Kidney (tissue), 13 donors: ENCODE measurements at regions not wholly inside any gene's neighbourhood (a gene's known extent, or its start where the extent isn't known, plus 50 kb on each side); places are given as distances from the start of the nearest gene placed in this dataset.
A peak's percentile ranks its signal among the peaks of the same experiment; 100 is the strongest.

Experiments used
- DNase-seq, 5 donors: peaks; one replicate each; pipeline ENCODE4 v3.0.0-alpha.2; 2013 to 2020
- FAIRE-seq: peaks from 2 replicates; lab custom pipeline; 2012; peaks lifted over from hg19 to GRCh38; lab: Jason Lieb, UNC
- H3K27ac ChIP-seq, 2 donors: one replicate each; pipeline ENCODE4 v1.7.0; 2013; ENCODE audit warnings: low read depth in 2 of 2, low read length in 2 of 2, inconsistent platforms in 1 of 2
- H3K27me3 ChIP-seq: one replicate; pipeline ENCODE4 v1.7.1; 2013; ENCODE audit warnings: low read length, inconsistent platforms; ENCODE audit not compliant: control insufficient read depth, insufficient read depth
- H3K36me3 ChIP-seq, 3 donors: one replicate each; pipeline versions ENCODE4 v1.7.0 to v1.7.1; 2013; ENCODE audit warnings: low read length in 3 of 3, control low read depth in 1 of 3, inconsistent platforms in 1 of 3; ENCODE audit not compliant: insufficient read depth in 3 of 3, control insufficient read depth in 2 of 3
- H3K4me1 ChIP-seq, 3 donors: one replicate each; pipeline versions ENCODE4 v1.7.0 to v1.7.1; 2013; ENCODE audit warnings: low read length in 3 of 3, inconsistent platforms in 1 of 3, low read depth in 1 of 3; ENCODE audit not compliant: control insufficient read depth in 2 of 3, insufficient read depth in 2 of 3
- H3K4me3 ChIP-seq, 3 donors: one replicate each; pipeline versions ENCODE4 v1.7.0 to v1.8.1; 2013; ENCODE audit warnings: low read length in 3 of 3, control low read depth in 1 of 3, inconsistent platforms in 1 of 3
- H3K9ac ChIP-seq, 3 donors: one replicate each; pipeline versions ENCODE4 v1.7.0 to v1.7.1; 2013; ENCODE audit warnings: low read length in 3 of 3, control low read depth in 1 of 3, inconsistent platforms in 1 of 3
- H3K9me3 ChIP-seq, 3 donors: one replicate each; pipeline versions ENCODE4 v1.7.0 to v1.7.1; 2013; ENCODE audit warnings: low read length in 3 of 3, control low read depth in 1 of 3, inconsistent platforms in 1 of 3; ENCODE audit not compliant: control insufficient read depth in 2 of 3, insufficient read depth in 1 of 3
- CTCF ChIP-seq: IDR thresholded peaks from 3 replicates; pipeline ENCODE4 v1.5.1; 2012; ENCODE audit warnings: mild to moderate bottlenecking, moderate library complexity, borderline replicate concordance; ENCODE audit not compliant: insufficient read depth; ENCODE audit errors: extremely low read depth
- intact Hi-C: fragments of 100-400 bp; cut with DNase I; formaldehyde crosslinking; loops from one replicate; pipeline ENCODE4 v1.11.1; 2022
- donor health status: control.
- donor health status: control.
- donor health status: control.
- donor health status: control.
- donor health status: control.
- donor health status: DM: yes; HTN: yes; CAD: no.
- donor health status: Normal renal cell carcinoma (clear cell type).

GRCh38 chr9:129284607-129285291 is 106.7 kb upstream of the IER5L start:
- DNase-seq (peak in 3 of 5 donors; percentile 58 to 68 (median 65)), FAIRE-seq (no peak)
- Histone ChIP-seq H3K9ac (no peak overlapping the region), H3K4me1 (peaks cover 0 to 8% (median 0%) of the 10 kb centered on the region in 3 donors), H3K9me3 (no peaks in the 10 kb centered on the region), H3K36me3 (peaks cover 0 to 3% (median 0%) of the 10 kb centered on the region in 3 donors), H3K27ac (no peak overlapping the region), H3K27me3 (no peaks in the 10 kb centered on the region), H3K4me3 (no peak overlapping the region)
- intact Hi-C loops = no loop called here
- no peak for TF ChIP-seq CTCF

- Histone ChIP-seq H3K9ac (peak overlapping the region in 1 of 3 donors; percentile 36), H3K9me3 (no peaks in the 10 kb centered on the region), H3K36me3 (peaks cover 0 to 3% (median 0%) of the 10 kb centered on the region in 3 donors), H3K4me1 (peaks cover 0 to 8% (median 0%) of the 10 kb centered on the region in 3 donors), H3K27ac (peak overlapping the region in 1 of 2 donors; percentile 22), H3K4me3 (peak overlapping the region in 1 of 3 donors; percentile 69), H3K27me3 (no peaks in the 10 kb centered on the region)
- intact Hi-C loops = no loop called here
- FAIRE-seq (no peak), DNase-seq (peak in 2 of 5 donors; percentile 8 to 53)
- TF ChIP-seq CTCF = no peak
Measured at GRCh38 chr9:129283705-129284606, 105.9 kb upstream of the IER5L start.

GRCh38 chr9:129283291-129283691 is 105.2 kb upstream of the IER5L start:
- H3K27me3 ChIP-seq = no peaks in the 10 kb centered on the region
- H3K4me3 ChIP-seq = peak overlapping the region in 1 of 3 donors; percentile 69
- no peak for TF ChIP-seq CTCF
- DNase-seq (peak in 2 of 5 donors; percentile 1 to 45), FAIRE-seq (no peak)
- H3K27ac ChIP-seq = peak overlapping the region; percentile 22 to 36
- peaks cover 0 to 8% (median 3%) of the 10 kb centered on the region in 3 donors for H3K4me1 ChIP-seq
- H3K9ac ChIP-seq = peak overlapping the region in 1 of 3 donors; percentile 36
- peaks cover 0 to 3% (median 0%) of the 10 kb centered on the region in 3 donors for H3K36me3 ChIP-seq
- no peaks in the 10 kb centered on the region for H3K9me3 ChIP-seq
- intact Hi-C loops = no loop called here
